ENCODE measurements at regions not wholly inside any gene's neighbourhood (a gene's known extent, or its start where the extent isn't known, plus 50 kb on each side); places are given as distances from the start of the nearest gene placed in this dataset.

DNA sequence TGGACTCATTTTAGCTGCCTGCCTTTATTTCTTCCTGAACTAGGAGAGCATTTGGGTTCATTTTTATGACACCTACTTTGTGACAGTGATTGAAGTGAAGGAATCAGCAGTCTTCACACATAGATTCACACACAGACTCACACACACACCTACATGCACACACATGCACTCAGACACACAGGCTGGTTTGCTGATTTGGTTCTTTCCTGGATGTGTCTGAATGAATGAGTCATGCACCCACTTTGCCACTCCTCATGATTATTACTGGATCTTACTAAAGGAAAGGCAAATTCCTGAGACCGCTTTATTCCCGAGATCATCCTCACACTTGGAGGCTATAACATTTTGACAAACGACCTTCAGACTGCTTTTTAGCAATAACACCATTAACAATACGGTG, 529.5 kb downstream of the AGTPBP1 start:
- TF ChIP-seq, protein P1, sequence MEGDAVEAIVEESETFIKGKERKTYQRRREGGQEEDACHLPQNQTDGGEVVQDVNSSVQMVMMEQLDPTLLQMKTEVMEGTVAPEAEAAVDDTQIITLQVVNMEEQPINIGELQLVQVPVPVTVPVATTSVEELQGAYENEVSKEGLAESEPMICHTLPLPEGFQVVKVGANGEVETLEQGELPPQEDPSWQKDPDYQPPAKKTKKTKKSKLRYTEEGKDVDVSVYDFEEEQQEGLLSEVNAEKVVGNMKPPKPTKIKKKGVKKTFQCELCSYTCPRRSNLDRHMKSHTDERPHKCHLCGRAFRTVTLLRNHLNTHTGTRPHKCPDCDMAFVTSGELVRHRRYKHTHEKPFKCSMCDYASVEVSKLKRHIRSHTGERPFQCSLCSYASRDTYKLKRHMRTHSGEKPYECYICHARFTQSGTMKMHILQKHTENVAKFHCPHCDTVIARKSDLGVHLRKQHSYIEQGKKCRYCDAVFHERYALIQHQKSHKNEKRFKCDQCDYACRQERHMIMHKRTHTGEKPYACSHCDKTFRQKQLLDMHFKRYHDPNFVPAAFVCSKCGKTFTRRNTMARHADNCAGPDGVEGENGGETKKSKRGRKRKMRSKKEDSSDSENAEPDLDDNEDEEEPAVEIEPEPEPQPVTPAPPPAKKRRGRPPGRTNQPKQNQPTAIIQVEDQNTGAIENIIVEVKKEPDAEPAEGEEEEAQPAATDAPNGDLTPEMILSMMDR (IDR thresholded peaks at IDR 0.05): no peak
- no peak for TF ChIP-seq POLR2AphosphoS5 (IDR thresholded peaks at IDR 0.05)

All from transverse colon (tissue), 4 donors.